Upper lobe of right lung (tissue), 1 donor: ENCODE measurements at regions not wholly inside any gene's neighbourhood (a gene's known extent, or its start where the extent isn't known, plus 50 kb on each side); places are given as distances from the start of the nearest gene placed in this dataset.
"Not testable (repeated sequence)": the region's sequence is repeated elsewhere in the genome, so short reads cannot be mapped to it uniquely, and the experiment has no call there.

Source experiments
- ATAC-seq: fragments of 200-7000 bp; cut with Tn5 transposase; one replicate; pipeline ENCODE4 v1.9.1; 2020; ENCODE audit warnings: mild to moderate bottlenecking, moderate library complexity
- DNase-seq: peaks from one replicate; pipeline ENCODE4 v3.0.0-alpha.2; 2020
- H3K27ac ChIP-seq: fragments of 200-600 bp; one replicate; pipeline ENCODE4 v1.8.0; 2022
- H3K27me3 ChIP-seq: fragments of 200-600 bp; one replicate; pipeline ENCODE4 v1.8.0; 2022; ENCODE audit warnings: mild to moderate bottlenecking
- H3K36me3 ChIP-seq: fragments of 200-600 bp; one replicate; pipeline ENCODE4 v1.8.0; 2022
- H3K4me1 ChIP-seq: fragments of 200-600 bp; one replicate; pipeline ENCODE4 v1.8.0; 2022
- H3K4me3 ChIP-seq: fragments of 200-600 bp; one replicate; pipeline ENCODE4 v1.8.0; 2022; ENCODE audit warnings: mild to moderate bottlenecking
- H3K9me3 ChIP-seq: fragments of 200-600 bp; one replicate; pipeline ENCODE4 v1.8.0; 2022
- CTCF ChIP-seq: fragments of 200-600 bp; IDR thresholded peaks from one replicate; pipeline ENCODE4 v1.8.0; 2022; ENCODE audit warnings: antibody characterized with exemption
- intact Hi-C: fragments of 100-400 bp; cut with DNase I; formaldehyde crosslinking; loops from one replicate; pipeline ENCODE4 v1.11.0; 2022
- donor health status: DM: no; HTN: yes; CAD: no; lungs with severe emphysema.

- no peak for TF ChIP-seq CTCF
- Histone ChIP-seq H3K9me3 (no peaks in the 10 kb centered on the region), H3K27me3 (no peaks in the 10 kb centered on the region), H3K27ac (no peak overlapping the region), H3K4me3 (no peak overlapping the region), H3K36me3 (no peaks in the 10 kb centered on the region), H3K4me1 (no peaks in the 10 kb centered on the region)
- intact Hi-C loops, result no loop called here
- no peak for ATAC-seq
- no peak for DNase-seq
These were observed 496.7 kb downstream of the TYW1 start for GRCh38 chr7:67493366-67493765.

GRCh38 chr7:67496589-67496988 lies 500.0 kb downstream of the TYW1 start:
- no peaks in the 10 kb centered on the region for H3K4me1 ChIP-seq
- no peaks in the 10 kb centered on the region for H3K27me3 ChIP-seq
- TF ChIP-seq CTCF, result no peak
- H3K4me3 ChIP-seq, result no peak overlapping the region
- no peak overlapping the region for H3K27ac ChIP-seq
- no peaks in the 10 kb centered on the region for H3K36me3 ChIP-seq
- intact Hi-C loops, result no loop called here
- no peak for DNase-seq
- ATAC-seq, result no peak
- no peaks in the 10 kb centered on the region for H3K9me3 ChIP-seq

GRCh38 chr7:67497914-67498313 lies 501.3 kb downstream of the TYW1 start:
- ATAC-seq, result not testable (repeated sequence)

GRCh38 chr7:67502929-67503328 lies 506.3 kb downstream of the TYW1 start:
- H3K27ac ChIP-seq, result no peak overlapping the region
- H3K4me3 ChIP-seq, result no peak overlapping the region
- H3K27me3 ChIP-seq, result no peaks in the 10 kb centered on the region
- intact Hi-C loops, result no loop called here
- TF ChIP-seq CTCF, result no peak
- no peaks in the 10 kb centered on the region for H3K4me1 ChIP-seq
- DNase-seq (no peak), ATAC-seq (no peak)
- no peaks in the 10 kb centered on the region for H3K36me3 ChIP-seq
- H3K9me3 ChIP-seq, result no peaks in the 10 kb centered on the region

More at GRCh38 chr7:67497914-67498313, 501.3 kb downstream of the TYW1 start:
- DNase-seq, H3K36me3 ChIP-seq, H3K4me3 ChIP-seq, H3K4me1 ChIP-seq, intact Hi-C loops, H3K27ac ChIP-seq, H3K27me3 ChIP-seq, H3K9me3 ChIP-seq: not testable (repeated sequence)

- TF ChIP-seq CTCF, result no peak
- no peak for DNase-seq
- intact Hi-C loops, result no loop called here
- H3K4me3 ChIP-seq, result no peak overlapping the region
- no peaks in the 10 kb centered on the region for H3K4me1 ChIP-seq
- no peaks in the 10 kb centered on the region for H3K9me3 ChIP-seq
- no peak for ATAC-seq
- H3K36me3 ChIP-seq, result no peaks in the 10 kb centered on the region
- H3K27me3 ChIP-seq, result no peaks in the 10 kb centered on the region
- H3K27ac ChIP-seq, result no peak overlapping the region
These were observed 508.8 kb downstream of the TYW1 start for GRCh38 chr7:67505449-67505848.

GRCh38 chr7:67512481-67512880 lies 515.8 kb downstream of the TYW1 start:
- intact Hi-C loops, result no loop called here
- no peak overlapping the region for H3K27ac ChIP-seq
- no peak overlapping the region for H3K4me3 ChIP-seq
- H3K4me1 ChIP-seq, result no peaks in the 10 kb centered on the region
- H3K9me3 ChIP-seq, result no peaks in the 10 kb centered on the region
- ATAC-seq, result no peak
- no peaks in the 10 kb centered on the region for H3K36me3 ChIP-seq
- no peak for DNase-seq
- no peak for TF ChIP-seq CTCF
- H3K27me3 ChIP-seq, result no peaks in the 10 kb centered on the region
